GM23248 (cell line): ENCODE measurements at regions not wholly inside any gene's neighbourhood (a gene's known extent, or its start where the extent isn't known, plus 50 kb on each side); places are given as distances from the start of the nearest gene placed in this dataset.

Experiments
- EZH2 ChIP-seq: fragments of 200-600 bp; sonication (generic); IDR thresholded peaks from 2 replicates; pipeline ENCODE4 v1.6.1; 2018; ENCODE audit warnings: antibody characterized with exemption, mild to moderate bottlenecking; ENCODE audit not compliant: insufficient read depth, poor library complexity, severe bottlenecking
- EZH2phosphoT487 ChIP-seq: fragments of 200-600 bp; sonication (generic); IDR thresholded peaks from 2 replicates; pipeline ENCODE4 v1.6.1; 2018; ENCODE audit warnings: antibody characterized with exemption, moderate library complexity, mild to moderate bottlenecking, low read depth; ENCODE audit not compliant: insufficient read depth

DNA sequence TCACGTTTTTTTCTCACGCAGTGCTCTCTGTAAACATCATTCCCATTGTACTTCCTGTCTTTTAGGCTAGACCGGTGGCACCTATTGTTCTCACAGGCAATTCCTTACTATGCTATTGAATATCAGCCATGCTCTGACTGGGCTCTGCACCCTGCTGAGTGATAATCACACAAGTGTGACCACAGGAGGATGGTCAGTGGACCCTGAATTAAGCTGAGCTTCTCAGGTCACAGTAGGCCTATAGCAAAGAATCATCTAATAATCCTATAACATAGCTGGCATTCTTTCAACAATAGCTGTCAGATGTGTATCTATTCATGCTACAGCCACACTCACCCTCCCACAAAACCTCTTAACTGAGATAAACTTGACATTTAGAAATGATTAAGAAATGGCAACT, 2399.8 kb upstream of the TENM3 start:
- TF ChIP-seq EZH2 (no peak), EZH2phosphoT487 (no peak)
